Aorta (tissue), 5 donors: ENCODE measurements at regions not wholly inside any gene's neighbourhood (a gene's known extent, or its start where the extent isn't known, plus 50 kb on each side); places are given as distances from the start of the nearest gene placed in this dataset.
"Not testable (repeated sequence)": the region's sequence is repeated elsewhere in the genome, so short reads cannot be mapped to it uniquely, and the experiment has no call there.

Experiments
- ATAC-seq: fragments of 200-7000 bp; cut with Tn5 transposase; one replicate; pipeline ENCODE4 v1.9.1; 2022; ENCODE audit warnings: moderate library complexity; ENCODE audit not compliant: low FRiP score
- DNase-seq, 2 donors: peaks; one replicate each; pipeline ENCODE4 v3.0.0-alpha.2; 2020
- H3K27ac ChIP-seq, 2 donors: one replicate each; pipeline ENCODE4 v1.5.1; 2013; ENCODE audit warnings: low read length in 2 of 2, mild to moderate bottlenecking in 2 of 2, moderate library complexity in 2 of 2, control low read depth in 1 of 2, inconsistent platforms in 1 of 2, low read depth in 1 of 2
- H3K27me3 ChIP-seq, 2 donors: one replicate each; pipeline ENCODE4 v1.6.1; 2013; ENCODE audit warnings: control low read depth in 1 of 2, low read length in 1 of 2, mild to moderate bottlenecking in 1 of 2, moderate library complexity in 1 of 2; ENCODE audit not compliant: insufficient read depth in 2 of 2, control insufficient read depth in 1 of 2
- H3K36me3 ChIP-seq, 2 donors: one replicate each; pipeline ENCODE4 v1.6.1; 2013; ENCODE audit warnings: control low read depth in 1 of 2, low read length in 1 of 2, mild to moderate bottlenecking in 1 of 2; ENCODE audit not compliant: insufficient read depth in 2 of 2, control insufficient read depth in 1 of 2
- H3K4me1 ChIP-seq, 2 donors: one replicate each; pipeline ENCODE4 v1.6.1; 2013; ENCODE audit warnings: low read length in 2 of 2, control low read depth in 1 of 2, mild to moderate bottlenecking in 1 of 2, moderate library complexity in 1 of 2; ENCODE audit not compliant: insufficient read depth in 2 of 2, control insufficient read depth in 1 of 2
- H3K4me3 ChIP-seq, 2 donors: one replicate each; pipeline ENCODE4 v1.5.1; 2013; ENCODE audit warnings: low read length in 2 of 2, control low read depth in 1 of 2, mild to moderate bottlenecking in 1 of 2
- H3K9me3 ChIP-seq: one replicate; pipeline ENCODE4 v1.6.1; 2013; ENCODE audit warnings: mild to moderate bottlenecking, low read length; ENCODE audit not compliant: control insufficient read depth
- WGBS, 2 donors: extraction: QIAGEN DNeasy Blood & Tissue Kit; methylation state at CpG; one replicate each; pipeline ENCODE4 v1.1.7; 2013; 5-methylcytosine and 5-hydroxymethylcytosine counted together
- intact Hi-C, 2 donors: fragments of 100-400 bp; cut with DNase I; formaldehyde crosslinking; loops; one replicate each; pipeline versions ENCODE4 v1.14.2 to v1.15.0; 2022
- donor health status: healthy with polysubstance abuse.
- donor health status: Bipolar disorder and iron deficiency.
- donor health status: DM: no; HTN: no; CAD: no.
- donor health status: DM: no; HTN: no; CAD: no.
- donor health status: DM: yes; HTN: yes; CAD: no.

GRCh38 chr3:177838766-177839350 is 641.6 kb upstream of the TBL1XR1 start:
- intact Hi-C loops: no loop called here
- WGBS, 2 donors: 94 to 96% methylated on average over 7 of the region's 7 CpGs
- DNase-seq (no peak), ATAC-seq (no peak)
- Histone ChIP-seq H3K9me3 (no peaks in the 10 kb centered on the region), H3K27me3 (no peaks in the 10 kb centered on the region), H3K4me1 (no peaks in the 10 kb centered on the region), H3K4me3 (no peak overlapping the region), H3K36me3 (no peaks in the 10 kb centered on the region), H3K27ac (no peak overlapping the region)

DNA sequence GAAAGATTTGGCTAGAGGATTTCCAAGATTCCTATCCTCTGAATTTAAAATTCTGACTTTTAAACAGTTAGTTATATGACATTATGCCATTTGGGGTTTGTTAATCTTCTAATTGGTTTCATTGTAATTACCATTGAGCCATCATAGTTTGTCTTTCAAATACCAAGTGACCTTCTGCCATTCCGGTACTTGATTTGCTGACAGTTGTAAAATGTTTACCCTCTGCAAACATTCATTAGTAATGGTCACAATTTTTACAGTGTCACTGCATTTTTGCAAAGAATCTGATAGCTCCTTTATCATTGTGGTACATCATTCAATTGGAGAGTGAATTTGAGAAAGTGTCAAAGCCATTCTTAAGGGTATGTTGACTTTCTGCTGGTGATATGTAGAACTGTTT is 645.0 kb upstream of the TBL1XR1 start:
- Histone ChIP-seq H3K27ac (no peak overlapping the region), H3K9me3 (no peaks in the 10 kb centered on the region), H3K4me1 (no peaks in the 10 kb centered on the region), H3K4me3 (no peak overlapping the region), H3K27me3 (no peaks in the 10 kb centered on the region), H3K36me3 (no peaks in the 10 kb centered on the region)
- ATAC-seq (no peak), DNase-seq (no peak)
- WGBS, 2 donors: 98 to 100% methylated on average over 1 of the region's 1 CpG
- intact Hi-C loops: no loop called here

DNA sequence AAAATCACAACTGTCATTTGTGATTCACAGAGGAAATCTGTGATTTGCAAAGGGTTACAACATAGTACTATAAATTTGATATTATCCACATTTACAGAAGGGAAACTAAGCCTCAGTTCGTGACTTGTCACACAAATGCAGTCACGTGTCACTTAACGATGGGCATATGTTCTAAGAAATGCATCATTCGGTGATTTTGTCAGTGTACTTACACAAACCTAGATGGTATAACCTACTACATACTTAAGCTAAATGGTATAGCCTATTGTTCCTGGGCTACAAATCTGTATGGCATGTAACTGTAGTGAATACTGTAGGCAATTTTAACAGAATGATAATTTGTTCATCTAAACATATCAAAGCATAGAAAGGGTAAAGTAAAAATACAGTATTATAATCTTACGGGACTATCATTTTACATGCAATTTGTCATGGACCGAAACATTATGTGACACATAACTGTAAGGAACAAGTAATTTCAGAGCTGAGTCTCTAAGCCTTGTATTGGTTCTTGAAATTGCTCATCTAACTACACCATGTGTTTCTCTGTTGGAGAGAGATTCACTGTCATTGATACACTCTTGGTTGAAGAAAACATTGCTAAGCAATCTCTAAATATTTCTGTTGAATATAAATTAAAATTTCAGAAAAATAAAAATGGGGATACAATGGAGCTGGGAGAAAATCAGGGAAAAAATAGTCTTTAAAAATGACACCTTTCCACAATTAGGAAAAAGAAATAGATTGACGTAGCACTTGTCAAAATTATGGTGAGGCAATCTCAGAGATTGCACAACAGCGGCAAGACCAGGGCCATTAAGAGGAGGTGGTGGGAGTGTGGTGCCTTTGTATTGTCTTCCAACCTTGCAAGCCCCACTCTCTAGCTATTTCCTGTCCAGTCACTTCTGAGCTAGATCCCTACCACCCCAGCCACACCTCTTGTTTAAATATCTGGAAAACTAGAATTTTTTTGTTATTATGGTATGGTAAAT is 645.8 kb upstream of the TBL1XR1 start:
- ATAC-seq (no peak), DNase-seq (no peak)
- WGBS, 2 donors: 96 to 97% methylated on average over 8 of the region's 8 CpGs
- H3K27ac ChIP-seq: no peak overlapping the region
- H3K36me3 ChIP-seq: no peaks in the 10 kb centered on the region
- no peaks in the 10 kb centered on the region for H3K4me1 ChIP-seq
- intact Hi-C loops: no loop called here
- H3K4me3 ChIP-seq: no peak overlapping the region
- no peaks in the 10 kb centered on the region for H3K27me3 ChIP-seq
- H3K9me3 ChIP-seq: no peaks in the 10 kb centered on the region

- H3K9me3 ChIP-seq: no peaks in the 10 kb centered on the region
- no peaks in the 10 kb centered on the region for H3K4me1 ChIP-seq
- H3K27me3 ChIP-seq: no peaks in the 10 kb centered on the region
- no peaks in the 10 kb centered on the region for H3K36me3 ChIP-seq
- ATAC-seq (no peak), DNase-seq (no peak)
- intact Hi-C loops: no loop called here
- no peak overlapping the region for H3K27ac ChIP-seq
- no peak overlapping the region for H3K4me3 ChIP-seq
- WGBS, 2 donors: 43 to 44% methylated on average over 3 of the region's 3 CpGs
Observed at GRCh38 chr3:177852001-177852807, 654.9 kb upstream of the TBL1XR1 start.

DNA sequence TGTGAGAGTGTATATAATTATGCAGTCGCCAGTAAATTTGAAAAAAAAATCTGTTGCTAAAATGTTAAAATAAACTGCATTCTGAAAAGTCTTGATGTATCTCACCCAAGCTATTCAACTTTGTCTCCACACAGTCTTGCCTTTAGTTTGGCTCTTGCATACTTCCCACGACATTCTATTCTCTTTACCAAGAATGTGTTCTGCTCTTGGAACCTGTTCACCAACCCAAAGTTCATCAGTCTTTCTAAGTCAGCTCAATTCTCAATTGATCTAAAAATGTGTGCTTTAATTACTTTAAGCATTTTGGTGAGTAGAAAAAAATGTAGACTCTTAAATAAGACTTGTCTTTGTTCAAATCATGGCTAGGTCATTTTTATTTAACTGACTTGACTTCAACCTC is 657.7 kb upstream of the TBL1XR1 start:
- ATAC-seq (no peak), DNase-seq (no peak)
- Histone ChIP-seq H3K4me1 (no peaks in the 10 kb centered on the region), H3K36me3 (no peaks in the 10 kb centered on the region), H3K27me3 (no peaks in the 10 kb centered on the region), H3K4me3 (no peak overlapping the region), H3K27ac (no peak overlapping the region), H3K9me3 (no peaks in the 10 kb centered on the region)
- intact Hi-C loops: no loop called here
- 44 to 60% methylated on average over 2 of the region's 2 CpGs for WGBS, 2 donors

GRCh38 chr3:177860184-177860583 is 662.9 kb upstream of the TBL1XR1 start:
- intact Hi-C loops: no loop called here
- WGBS, 2 donors: 93 to 96% methylated on average over 8 of the region's 8 CpGs
- Histone ChIP-seq H3K36me3 (no peaks in the 10 kb centered on the region), H3K9me3 (no peaks in the 10 kb centered on the region), H3K4me1 (no peaks in the 10 kb centered on the region), H3K27me3 (no peaks in the 10 kb centered on the region), H3K27ac (no peak overlapping the region), H3K4me3 (no peak overlapping the region)
- DNase-seq (no peak), ATAC-seq (no peak)

DNA sequence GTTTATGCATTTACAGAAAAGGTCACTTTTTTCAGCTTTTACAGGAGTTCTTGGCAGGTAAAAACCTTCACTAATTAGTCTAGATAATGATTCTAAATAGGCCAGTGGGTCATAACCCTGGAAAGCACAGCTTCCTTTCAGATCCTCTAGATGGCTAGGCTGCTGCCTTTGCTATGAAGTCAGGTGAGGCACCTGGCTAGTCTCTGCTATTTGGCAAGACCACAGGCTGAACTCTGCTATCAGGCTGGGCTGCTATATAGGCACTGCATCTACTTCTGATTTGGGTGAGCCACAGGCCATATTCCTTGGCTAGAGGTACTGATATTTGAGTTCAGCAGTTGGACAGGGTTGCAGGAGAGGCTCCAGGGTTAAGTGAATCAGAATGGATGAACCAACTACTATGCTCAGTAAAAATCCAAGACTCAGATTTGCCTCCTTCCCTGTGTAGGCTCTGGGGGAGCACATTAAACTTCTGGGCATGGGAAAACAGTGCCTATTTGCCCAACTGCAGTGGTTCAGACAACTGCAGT is 665.7 kb upstream of the TBL1XR1 start:
- DNase-seq (no peak), ATAC-seq (no peak)
- intact Hi-C loops: no loop called here
- Histone ChIP-seq H3K4me1 (no peaks in the 10 kb centered on the region), H3K9me3 (no peaks in the 10 kb centered on the region), H3K4me3 (no peak overlapping the region), H3K36me3 (no peaks in the 10 kb centered on the region), H3K27me3 (no peaks in the 10 kb centered on the region), H3K27ac (no peak overlapping the region)

GRCh38 chr3:177871267-177871666 is 665.0 kb upstream of the KCNMB2 start:
- H3K4me1 ChIP-seq, H3K27me3 ChIP-seq, H3K36me3 ChIP-seq, DNase-seq, H3K9me3 ChIP-seq, ATAC-seq, H3K27ac ChIP-seq, H3K4me3 ChIP-seq, intact Hi-C loops: not testable (repeated sequence)
- 95 to 96% methylated on average over 3 of the region's 3 CpGs for WGBS, 2 donors
